CD4-positive, alpha-beta T cell treated with Interleukin-4 for 4 hours (primary cell): ENCODE measurements at regions not wholly inside any gene's neighbourhood (a gene's known extent, or its start where the extent isn't known, plus 50 kb on each side); places are given as distances from the start of the nearest gene placed in this dataset.
"Not testable (repeated sequence)": the region's sequence is repeated elsewhere in the genome, so short reads cannot be mapped to it uniquely, and the experiment has no call there.

Source experiments
- DNase-seq: peaks from one replicate; pipeline ENCODE4 v3.0.0-alpha.2; 2020

DNA sequence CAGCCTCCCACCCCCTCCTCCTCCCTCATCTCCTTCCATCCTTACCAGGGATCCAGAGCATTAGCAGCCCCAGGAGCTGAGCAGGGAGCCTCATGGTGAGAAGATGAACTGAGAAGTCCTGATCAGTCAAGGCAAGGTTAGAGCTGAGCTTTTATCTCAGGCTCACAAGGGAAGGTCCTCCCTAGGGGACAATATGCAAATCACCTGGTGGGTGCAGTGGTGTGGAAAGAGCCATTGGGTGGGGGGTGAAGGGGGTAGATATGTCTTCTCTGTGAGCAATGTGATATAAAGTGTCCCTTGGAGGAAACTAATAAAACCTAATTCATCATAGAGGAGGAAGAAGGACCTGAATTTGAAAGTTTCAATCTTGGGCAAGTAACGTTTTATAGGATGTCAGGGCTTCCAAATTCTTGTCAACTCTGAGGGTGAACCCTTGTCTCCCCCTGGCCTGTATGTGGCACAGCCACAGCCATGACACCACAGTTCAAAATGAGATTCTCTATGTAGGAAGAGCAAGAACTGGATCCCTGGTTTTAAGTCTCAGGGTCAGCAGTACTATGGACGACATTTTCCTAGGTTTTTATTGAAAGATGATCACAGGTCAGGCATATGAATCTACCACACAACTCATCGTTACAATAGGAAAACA is 543.5 kb downstream of the RPIA start:
- not testable (repeated sequence) for DNase-seq

DNA sequence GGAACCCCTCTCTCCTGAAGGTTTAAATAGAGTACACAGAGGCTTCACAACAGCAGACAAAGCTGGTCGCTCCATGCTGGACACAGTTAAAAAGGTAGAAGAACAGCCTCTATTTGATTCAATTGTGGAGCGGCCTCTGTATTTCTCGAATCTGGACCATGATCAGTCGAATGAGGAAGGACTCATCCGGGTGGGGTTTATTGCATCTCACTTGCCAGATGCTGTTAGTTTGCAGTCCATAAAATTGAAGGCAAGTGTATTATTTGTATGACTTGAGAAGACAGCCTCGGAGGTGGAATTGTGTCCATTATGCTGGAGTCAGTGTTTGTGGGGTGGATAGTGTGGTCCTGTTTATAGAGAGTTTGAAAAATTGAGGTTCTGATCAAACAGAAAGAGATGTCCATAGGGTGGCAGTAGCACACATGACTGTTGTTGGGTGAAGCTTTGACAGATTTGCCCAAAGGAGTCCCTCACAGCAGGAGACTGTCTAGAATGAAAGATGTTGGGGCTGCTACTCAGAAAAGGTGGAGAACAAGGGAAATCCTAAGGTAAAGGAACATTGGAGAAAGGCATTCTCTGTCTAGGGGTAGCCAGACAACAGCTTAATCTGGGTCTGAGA is 545.5 kb downstream of the RPIA start:
- DNase-seq, result not testable (repeated sequence)

DNA sequence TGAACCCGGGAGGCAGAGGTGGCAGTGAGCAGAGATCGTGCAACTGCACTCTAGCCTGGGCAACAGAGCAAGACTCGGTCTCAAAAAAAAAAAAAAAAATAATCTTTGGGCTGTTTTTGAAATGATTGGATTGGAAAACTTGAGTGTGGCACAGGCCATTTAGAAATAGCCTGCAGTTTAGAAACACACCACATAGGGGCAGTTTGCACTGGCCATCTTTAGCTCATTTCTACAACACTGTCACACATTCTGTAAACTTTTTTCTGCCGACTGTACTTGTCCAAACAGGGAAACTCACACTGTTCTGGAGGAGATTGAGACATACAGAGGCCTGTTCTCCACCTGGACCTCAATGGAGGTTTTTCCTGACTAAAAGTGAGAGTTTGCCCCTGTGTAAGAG is 546.3 kb downstream of the RPIA start:
- not testable (repeated sequence) for DNase-seq

DNA sequence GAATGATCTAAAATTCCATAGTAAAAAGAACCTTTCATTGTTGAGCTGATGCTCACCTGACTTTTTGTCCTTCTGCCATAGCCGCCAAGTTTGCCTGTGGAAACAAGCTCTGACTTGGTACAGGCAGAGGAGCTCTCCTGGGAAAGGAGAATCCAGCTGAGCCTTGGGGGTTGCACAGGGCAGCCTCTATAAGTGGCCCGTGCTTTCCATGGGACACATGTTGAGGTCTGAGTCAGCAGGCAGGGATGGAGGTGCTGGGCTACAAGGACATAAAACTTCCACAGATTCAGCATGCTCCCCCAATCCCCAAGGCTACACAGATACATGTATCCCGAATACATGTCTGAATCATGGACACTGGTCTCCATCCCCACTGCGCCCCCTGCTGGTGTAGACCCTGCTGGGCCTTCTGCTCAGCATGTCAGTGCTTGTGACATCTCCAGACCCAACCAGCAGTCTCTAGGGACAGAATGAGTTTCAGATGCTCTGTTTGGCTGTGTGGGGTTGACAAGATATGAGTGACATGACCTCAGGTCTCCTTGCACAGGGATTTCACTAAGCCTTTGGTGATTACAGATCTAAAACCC is 551.7 kb downstream of the RPIA start:
- not testable (repeated sequence) for DNase-seq

DNA sequence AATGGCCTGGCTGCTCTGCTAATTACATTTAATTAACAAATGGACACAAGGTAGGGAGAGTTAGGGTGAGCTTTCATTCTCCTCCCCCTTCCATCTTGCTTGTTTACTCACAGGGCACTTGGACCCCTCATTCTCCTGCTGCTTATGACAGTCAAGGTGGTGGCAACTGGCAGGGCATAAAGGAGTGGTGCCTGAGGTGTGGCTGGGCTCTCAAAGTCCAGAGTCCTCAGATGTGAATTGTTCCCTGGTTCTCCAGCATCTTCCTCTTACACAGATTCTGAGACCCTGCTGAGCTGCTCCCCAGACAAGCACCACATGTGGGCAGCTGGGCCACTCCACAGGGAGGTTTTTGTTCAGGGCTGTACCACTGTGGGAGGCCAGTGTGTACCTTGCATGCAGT is 552.9 kb downstream of the RPIA start:
- not testable (repeated sequence) for DNase-seq

DNA sequence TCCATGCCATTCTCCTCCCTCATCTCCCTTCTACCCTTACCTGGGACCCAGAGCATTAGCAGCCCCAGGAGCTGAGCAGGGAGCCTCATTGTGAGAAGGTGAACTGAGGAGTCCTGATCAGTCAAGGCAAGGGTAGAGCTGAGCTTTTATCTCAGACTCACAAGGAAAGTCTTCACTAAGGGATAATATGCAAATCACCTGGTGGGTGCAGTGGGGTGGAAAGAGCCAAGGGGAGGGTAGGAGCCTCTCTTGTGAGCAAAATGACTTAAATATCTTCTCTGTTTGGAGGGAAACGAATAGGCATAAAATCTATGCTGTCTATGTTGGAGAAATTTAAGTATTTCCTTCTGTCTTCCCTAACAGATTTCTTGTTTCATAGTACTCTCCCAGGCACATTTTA is 554.0 kb downstream of the RPIA start:
- not testable (repeated sequence) for DNase-seq

DNA sequence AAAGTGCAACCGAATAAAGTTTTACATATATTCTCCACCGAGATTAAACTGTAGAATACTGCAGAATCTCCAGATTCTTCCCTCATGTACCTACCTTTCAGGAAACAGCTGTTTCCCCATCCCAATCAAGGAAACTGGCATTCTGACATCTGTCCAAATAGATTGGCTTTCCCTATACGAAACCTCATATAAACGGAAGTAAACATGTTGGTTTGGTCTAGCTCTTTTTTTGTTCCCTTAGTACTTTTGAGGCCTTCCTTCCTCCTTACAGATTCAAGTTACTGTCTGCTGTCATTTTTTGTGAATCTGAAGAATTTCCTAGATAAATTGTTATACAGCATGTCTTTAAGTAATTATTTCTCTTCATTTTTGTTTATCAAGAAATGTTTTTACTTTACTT is 554.6 kb downstream of the RPIA start:
- DNase-seq, result not testable (repeated sequence)

DNA sequence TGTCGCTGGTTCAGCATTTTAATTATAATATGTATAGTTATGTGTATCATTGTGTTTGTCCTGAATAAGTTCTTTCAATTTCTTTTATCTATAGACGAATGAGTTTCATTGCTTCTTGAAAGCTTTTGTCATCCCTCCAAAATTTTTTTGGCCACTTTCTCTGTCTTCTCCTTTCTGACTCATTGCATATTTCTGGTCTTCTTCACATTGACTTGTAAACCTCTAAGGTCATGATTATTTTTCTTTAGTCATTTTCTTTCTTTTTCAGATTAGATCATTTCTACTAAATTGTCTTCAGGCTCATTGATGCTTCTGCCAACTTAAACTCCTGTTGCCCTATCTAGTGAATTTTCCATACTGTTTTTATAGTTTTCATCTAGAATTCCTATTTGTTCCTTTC is 555.1 kb downstream of the RPIA start:
- not testable (repeated sequence) for DNase-seq

DNA sequence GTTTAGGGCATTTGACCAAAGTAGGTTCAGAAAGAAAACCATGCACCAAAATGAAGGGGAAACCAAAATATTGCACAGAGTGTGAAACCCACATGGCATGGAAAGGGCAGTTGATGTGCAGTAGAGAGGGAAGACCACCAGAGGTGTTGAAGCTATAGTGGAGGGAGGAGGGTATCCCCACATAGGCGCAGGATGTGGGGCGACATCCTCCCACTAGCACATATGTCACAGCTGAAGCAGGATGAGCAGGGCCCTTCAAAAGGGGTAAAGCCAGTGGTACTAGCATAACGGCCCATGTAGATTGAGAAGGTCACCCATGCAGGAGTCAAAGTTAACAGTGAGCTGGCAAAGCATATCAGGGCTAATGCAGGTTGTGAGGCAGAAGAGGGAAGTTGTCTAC is 563.5 kb downstream of the RPIA start:
- DNase-seq, result not testable (repeated sequence)

DNA sequence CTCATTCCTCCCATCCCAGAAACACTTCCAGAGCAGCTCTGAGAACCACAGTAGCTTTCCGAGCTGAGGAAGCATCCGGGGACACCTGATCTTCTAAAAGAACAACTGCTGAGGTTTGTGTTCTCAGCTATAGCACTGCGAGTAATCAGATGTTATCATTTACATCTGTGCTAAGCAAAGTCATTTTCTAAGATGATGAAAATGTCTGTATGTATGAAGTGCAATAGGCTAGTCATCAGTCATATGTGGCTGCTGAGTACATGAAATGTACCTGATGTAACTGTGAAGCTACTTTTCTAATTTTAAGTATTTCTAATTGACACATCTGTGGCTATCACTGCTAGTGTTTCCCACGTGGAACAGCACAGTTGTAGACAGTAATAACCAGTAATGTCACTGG is 582.0 kb downstream of the RPIA start:
- DNase-seq, result not testable (repeated sequence)

DNA sequence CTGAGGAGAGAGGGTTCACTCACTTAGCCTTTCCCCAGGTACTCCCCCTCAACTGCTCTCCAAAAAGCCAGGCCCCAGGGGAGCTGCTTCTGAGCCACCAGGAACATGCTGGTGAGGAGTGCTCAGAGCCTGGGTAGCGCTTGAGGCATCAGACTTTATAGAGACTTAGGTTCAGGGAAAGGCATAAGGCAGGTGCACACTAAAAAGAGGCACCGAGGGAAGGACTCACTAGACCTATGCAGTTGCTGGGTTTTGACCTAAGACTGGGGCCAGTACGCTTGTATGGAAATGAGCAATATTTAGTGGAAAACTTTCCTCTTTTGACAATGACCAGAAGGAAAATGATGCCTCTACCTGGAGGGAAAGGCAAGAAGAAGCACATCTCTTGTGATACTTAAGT is 589.1 kb downstream of the RPIA start:
- not testable (repeated sequence) for DNase-seq

DNA sequence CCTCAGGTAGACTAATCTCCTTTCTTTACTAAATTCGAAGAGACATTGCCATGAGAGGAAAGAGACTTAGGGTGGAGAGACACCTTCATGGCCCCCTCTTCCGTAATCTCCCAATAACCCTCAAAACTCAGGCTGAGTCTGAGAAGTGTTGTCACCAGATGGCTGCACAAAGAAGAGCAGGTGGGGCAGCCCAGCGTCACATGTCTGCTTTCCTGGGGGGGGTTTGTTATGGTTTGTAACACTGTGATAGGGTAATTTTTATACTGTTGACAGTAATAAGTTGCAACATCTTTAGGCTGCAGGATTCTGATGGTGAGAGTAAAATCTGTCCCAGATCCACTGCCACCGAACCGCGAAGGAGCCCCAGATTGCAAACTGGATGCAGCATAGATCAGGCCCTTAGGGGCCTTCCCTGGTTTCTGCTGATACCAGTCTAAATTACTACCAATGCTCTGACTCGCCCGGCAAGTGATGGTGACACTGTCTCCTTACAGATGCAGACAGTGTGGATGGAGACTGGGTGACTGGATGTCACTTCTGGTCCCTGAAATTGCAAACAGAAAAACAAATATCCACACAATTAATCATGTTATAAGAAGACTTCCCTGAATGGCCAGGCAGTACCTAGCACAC is 595.1 kb downstream of the RPIA start:
- DNase-seq, result not testable (repeated sequence)

DNA sequence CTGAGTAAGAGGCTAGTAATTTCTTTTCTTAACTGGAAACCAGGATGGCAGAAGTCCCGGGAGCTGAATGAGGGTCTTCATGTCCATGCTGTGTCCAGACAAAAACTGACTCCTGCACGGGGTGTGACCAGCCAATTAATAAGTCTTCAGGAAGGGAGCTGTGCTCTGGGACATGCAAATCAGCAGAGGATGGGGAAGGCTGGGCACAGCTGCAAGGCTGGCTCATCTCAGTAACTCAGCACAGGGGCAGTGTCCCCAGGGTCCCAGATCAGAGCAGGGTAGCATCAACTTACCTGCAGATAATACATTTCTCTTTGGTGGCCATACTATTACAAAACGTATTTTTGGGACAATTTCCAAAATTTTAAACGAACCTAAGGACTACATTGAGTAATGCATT is 595.6 kb downstream of the RPIA start:
- not testable (repeated sequence) for DNase-seq

DNA sequence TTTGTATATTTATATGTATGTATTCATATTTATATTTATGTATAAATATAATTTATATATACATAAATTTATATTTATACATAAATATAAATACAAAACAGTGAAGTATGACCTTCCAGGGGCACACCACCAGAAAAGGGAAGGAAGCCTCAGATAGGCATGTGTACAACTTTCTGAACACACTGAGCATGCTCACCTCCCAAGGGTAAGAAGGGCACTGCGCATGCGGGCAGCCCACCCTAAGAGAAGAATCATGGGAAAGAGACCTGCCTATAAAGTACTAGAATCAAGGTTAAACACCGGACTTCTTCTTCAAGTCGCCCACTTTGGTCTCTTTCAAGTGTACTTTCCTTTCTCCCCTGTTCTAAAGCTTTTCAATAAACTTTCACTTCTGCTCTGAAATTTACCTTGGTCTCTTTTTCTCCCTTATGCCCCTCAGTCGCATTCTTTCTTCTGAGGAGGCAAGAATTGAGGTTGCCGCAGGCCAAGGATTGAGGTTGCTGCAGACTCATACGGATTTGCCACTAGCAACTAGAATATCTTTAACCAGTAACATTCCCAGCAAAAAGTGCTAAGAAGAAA is 600.3 kb downstream of the RPIA start:
- DNase-seq, result not testable (repeated sequence)

DNA sequence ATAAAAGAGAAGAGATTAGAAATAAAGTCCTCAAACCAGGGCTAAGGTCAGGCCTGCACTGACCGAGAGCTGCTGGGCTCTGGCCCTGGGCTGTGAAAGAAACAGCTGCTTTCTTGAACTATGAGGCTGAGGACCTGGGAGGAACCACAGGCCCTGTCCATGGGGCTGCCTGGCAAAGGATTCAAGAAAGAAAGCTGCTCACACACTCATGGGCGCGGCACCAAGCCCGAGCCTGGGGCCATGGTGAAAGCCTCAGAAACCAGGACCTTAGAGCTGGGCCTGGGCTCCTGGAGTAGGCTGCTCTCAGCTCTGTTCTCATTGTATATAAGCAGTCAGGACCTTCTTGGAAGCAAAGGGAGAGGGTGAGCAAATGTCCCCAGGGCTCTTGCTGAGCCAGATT is 601.9 kb downstream of the RPIA start:
- not testable (repeated sequence) for DNase-seq

DNA sequence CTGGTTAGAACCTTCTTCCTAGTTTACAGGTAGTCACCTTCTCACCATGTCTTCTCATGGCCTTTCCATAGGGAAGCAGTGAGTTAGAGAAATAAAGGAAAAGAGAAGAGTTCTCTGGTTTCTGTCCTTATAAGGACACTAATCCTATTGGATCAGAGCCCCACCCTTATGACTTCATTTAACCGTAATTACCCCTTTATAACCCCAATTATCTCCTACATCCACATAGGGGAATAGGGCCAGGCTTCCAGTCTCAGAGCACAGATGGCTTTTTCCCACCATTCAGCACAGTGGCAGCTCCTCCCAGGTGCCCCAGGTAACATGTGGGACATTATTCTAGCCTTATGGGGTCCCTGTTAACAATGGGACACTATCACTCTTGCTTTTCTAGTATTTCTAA is 602.9 kb downstream of the RPIA start:
- not testable (repeated sequence) for DNase-seq

DNA sequence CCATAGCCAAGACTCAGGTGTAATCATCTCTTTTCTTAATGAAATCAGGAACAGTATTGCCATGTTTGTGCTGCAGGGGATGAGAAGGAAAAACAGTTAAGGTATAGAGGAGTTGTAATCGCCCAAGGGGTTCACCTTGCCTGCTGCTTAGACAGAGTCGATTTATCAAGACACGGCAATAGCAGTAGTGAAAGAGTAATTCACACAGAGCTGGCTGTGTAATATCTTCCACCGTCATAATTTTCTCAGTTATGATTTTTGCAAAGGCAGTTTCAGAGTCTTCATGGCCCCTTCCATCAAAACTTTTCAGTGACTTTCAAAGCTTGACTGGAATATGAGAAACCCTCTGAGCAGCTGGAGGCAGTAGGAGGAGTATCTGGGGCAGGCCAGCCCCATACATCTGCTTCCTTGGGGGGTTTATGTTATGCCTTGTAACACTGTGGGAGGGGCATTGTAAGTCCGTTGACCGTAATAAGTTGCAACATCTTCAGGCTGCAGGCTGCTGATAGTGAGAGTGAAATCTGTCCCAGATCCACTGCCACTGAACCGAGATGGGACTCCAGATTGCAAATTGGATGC is 605.4 kb downstream of the RPIA start:
- DNase-seq, result not testable (repeated sequence)

DNA sequence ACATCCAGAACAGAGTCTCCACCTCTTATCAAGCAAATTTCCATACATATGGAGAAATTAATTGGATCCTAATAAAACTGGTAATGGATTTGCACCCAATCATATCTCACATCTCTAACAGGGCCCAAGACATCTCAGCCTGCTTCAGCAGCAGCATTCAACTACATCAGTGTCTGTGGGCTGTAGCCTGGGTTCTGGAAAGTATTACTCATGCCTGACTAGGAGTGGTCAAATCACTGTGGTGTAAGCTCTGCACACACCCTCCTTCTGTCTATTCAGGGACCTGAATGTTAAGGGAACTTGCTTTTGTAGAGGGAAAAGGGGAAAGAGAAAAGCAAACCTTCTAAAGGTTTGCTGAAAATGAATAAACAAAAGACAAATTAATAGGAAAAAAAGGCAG is 607.7 kb downstream of the RPIA start:
- not testable (repeated sequence) for DNase-seq

DNA sequence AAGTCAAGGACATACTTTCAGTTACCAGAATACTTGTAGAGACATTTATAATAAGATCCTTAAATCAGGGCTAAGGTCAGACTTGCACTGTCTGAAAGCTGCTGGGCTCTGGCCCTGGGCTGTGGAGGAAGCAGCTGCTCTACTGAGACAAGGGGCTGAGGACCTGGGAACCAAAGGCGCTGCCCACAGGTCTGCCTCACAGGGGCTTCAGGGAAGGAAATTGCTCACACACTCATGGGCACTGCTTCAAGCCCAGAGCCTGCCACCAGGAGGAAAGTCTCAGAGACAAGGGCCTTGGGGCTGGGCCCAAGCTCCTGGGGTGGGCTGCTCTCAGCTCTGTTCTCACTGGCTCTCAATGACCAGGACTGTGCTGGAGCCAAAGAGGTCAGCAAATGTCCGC is 614.1 kb downstream of the RPIA start:
- not testable (repeated sequence) for DNase-seq

DNA sequence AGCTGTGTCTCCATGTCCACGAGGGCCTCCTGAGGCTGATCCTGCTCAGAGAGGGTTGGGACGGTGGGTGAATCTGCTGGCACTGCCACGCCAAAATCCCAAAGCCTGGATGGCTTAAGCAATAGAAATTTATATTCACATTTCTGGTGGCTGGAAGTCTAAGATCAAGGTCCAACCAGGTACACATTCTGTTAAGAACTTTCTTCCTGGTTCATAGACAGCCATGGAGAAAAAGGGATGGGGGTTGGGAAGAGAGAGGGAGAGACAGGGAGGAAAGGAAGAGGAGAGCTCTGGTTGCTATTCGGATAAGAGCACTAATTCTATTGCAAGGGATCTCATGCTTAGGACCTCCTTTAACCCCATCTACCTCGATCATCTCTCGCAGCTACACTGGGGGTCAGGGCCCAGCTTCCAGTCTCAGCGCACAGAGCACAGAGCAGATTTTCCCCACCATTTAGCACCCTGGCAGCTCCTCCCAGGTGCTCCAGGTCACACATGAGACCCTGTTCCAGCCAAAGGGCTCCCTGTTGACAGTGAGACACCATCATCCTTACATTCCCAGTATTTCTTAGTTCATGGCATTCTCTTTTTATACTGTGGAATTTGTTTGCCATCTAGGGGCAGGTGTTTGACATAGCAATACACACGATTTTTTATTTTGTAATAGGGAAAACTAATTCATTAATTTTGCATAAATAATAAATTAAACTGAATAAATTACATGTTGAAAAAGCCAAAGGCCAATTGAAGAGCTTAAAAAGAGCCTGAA is 615.6 kb downstream of the RPIA start:
- DNase-seq, result not testable (repeated sequence)

DNA sequence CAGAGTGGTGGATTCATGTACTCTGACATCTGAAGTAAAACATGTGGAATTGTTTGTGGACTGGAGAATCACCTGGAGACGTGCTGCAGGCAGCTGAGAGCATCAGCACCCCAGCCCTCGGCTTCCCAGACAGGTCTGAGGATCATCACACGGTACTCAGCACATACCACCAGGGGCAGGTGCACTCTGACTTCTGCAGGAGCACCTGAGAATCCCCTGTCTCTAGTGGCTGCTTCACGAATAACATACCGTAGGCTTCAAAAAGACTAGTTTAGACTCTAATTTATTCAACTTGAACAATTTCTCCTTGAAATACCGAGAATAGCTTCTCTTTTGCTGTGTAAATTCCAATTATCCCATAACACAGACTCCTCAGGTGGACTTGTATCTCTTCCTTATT is 627.5 kb downstream of the RPIA start:
- DNase-seq, result not testable (repeated sequence)

DNA sequence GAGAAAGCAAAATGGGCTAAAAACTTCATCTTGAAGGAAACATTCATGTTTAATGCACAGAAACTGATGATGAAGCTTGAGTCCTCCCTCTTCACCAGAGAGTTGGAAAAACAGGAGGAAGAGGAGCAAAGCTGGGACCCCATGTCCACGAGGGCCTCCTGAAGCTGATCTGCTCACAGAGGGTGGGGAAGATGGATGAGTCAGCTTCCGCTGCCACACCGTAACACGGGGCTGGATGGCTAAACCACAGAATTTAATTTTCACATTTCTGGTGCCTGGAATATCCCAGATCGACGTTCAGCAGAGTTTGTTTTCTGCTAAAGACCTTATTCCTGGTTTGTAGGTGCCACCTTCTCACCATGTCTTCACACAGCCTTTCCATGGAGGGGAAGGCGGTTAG is 634.4 kb downstream of the RPIA start:
- DNase-seq, result not testable (repeated sequence)
